Epithelial cell of proximal tubule (primary cell): ENCODE measurements at regions not wholly inside any gene's neighbourhood (a gene's known extent, or its start where the extent isn't known, plus 50 kb on each side); places are given as distances from the start of the nearest gene placed in this dataset.

ENCODE experiments used
- DNase-seq: peaks from one replicate; pipeline ENCODE4 v3.0.0-alpha.2; 2011; ENCODE audit warnings: low read depth
- H3K4me3 ChIP-seq: 2 replicates; pipeline ENCODE4 v1.5.1; 2011; ENCODE audit warnings: low read depth, mild to moderate bottlenecking, low read length
- CTCF ChIP-seq: conservative IDR thresholded peaks from 2 replicates; pipeline ENCODE4 v1.5.1; 2012; ENCODE audit warnings: low read depth, mild to moderate bottlenecking, low read length

GRCh38 chr13:33723365-33723764 is 94.6 kb upstream of the RFC3 start:
- no peak for TF ChIP-seq CTCF
- DNase-seq, result no peak
- no peak overlapping the region for H3K4me3 ChIP-seq

GRCh38 chr13:33723772-33724435 is 94.0 kb upstream of the RFC3 start:
- peak; percentile 39 for DNase-seq
- TF ChIP-seq CTCF, result peak; percentile 85
- no peak overlapping the region for H3K4me3 ChIP-seq

- no peak overlapping the region for H3K4me3 ChIP-seq
- no peak for TF ChIP-seq CTCF
- no peak for DNase-seq
Observed at GRCh38 chr13:33725340-33725739, 92.6 kb upstream of the RFC3 start.

- no peak overlapping the region for H3K4me3 ChIP-seq
- no peak for TF ChIP-seq CTCF
- no peak for DNase-seq
Observed at GRCh38 chr13:33727297-33728083, 90.5 kb upstream of the RFC3 start.

- DNase-seq, result peak; percentile 54
- no peak overlapping the region for H3K4me3 ChIP-seq
- no peak for TF ChIP-seq CTCF
Observed at GRCh38 chr13:33728271-33729037, 89.5 kb upstream of the RFC3 start.

- no peak for TF ChIP-seq CTCF
- H3K4me3 ChIP-seq, result no peak overlapping the region
- DNase-seq, result no peak
Observed at GRCh38 chr13:33730147-33730546, 87.8 kb upstream of the RFC3 start.
